GM21717 (cell line): ENCODE measurements at regions not wholly inside any gene's neighbourhood (a gene's known extent, or its start where the extent isn't known, plus 50 kb on each side); places are given as distances from the start of the nearest gene placed in this dataset.
A peak's percentile ranks its signal among the peaks of the same experiment; 100 is the strongest.

Source experiments
- ATAC-seq: cut with Tn5 transposase; IDR thresholded peaks from one replicate; pipeline ENCODE4 v1.9.1; 2021; ENCODE audit warnings: mild to moderate bottlenecking, moderate library complexity; ENCODE audit not compliant: unreplicated experiment

DNA sequence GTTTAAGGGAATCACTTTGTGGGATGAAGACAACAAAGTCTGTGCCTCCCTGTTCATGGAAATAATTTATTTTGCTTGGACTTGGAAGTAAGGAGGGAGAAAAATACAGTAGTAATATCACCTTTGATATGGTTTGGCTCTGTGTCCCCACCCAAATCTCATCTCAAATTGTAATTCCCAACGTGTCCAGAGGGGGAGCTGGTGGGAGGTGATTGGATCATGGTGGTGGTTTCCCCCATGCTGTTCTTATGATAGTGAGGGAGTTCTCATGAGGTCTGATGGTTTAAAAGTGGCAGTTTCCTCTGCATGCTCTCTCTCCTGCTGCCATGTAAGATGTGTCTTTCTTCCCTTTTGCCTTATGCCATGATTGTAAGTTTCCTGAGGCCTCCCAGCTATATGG, 460.7 kb downstream of the NOVA1 start:
- ATAC-seq = no peak

DNA sequence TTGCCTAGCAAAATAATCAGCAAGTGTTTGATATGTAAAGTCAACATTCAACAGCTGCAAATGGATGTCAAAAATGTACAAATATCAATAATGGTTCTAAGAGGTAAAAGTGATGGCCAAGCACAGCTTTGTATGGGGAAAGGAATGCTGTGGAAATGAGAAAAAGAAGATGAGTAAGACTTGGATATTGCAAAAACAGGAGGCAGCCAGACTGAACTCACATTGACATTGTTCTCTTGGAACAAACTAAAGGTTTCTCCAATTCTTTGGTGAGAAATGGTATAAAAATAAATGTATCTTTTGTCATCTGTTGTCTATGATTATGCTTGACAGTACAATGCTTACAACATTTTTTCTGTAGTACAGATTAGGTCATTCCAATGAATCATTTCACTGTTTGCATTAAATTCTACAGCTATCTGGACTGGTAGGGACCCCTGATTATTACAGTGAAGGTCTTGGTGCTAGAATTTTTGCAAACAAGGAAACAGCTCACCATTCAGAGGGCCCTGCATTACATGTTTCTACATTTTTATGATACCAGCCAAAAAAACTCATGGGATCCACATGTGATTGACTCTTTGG, 465.7 kb downstream of the NOVA1 start:
- no peak for ATAC-seq

DNA sequence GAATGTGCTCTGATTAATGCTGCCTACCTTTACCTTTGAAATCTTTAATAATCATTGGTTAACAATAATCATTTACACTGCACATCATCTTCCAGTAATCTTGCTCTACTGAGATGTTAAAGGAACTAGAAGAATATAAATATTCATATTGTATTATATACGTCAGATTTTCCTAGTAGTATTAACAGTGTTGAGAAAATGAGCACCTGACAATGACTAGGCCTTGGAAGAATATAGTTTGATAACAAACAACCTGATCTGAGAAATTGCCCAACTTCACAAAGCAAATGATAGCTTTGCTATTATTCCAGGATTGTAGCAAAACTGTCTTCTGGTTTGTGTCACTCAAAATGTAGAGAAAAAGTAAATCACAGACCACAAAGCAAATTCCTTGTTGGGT, 467.1 kb downstream of the NOVA1 start:
- no peak for ATAC-seq

DNA sequence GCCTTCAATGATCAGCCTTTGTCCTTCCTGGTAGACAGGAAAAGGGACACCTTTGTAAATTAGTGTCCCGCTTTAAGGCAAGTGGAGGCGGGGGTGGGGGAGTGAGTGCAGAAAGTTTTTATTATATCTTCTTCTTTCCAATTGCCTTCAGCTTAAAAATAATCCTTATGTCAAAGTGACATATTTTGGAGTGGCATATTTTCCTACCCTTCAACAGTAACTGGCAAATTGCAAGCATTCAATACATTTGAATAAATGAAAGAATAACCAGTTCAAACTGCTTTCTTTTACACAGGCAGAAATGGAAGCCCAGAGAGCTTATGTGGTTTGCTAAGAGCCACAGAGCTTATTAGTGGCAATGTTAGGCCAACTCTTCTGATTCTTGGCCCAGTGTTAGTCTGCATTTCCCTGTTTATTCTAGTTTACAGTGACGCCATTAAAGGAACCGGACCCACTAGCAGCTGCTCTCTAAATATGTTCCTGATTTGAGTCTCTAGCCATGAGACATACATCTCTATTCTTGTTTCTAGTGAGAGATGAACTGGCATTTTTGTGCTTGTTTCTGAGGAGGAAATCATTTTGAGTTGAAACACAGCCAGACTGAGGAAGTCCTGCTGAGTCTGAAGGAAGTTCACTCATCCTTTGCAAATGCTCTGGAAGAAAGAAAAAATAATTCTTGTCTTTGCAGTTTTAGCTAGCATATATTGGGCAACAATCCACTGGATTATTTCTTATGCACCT, 468.7 kb downstream of the NOVA1 start:
- no peak for ATAC-seq

DNA sequence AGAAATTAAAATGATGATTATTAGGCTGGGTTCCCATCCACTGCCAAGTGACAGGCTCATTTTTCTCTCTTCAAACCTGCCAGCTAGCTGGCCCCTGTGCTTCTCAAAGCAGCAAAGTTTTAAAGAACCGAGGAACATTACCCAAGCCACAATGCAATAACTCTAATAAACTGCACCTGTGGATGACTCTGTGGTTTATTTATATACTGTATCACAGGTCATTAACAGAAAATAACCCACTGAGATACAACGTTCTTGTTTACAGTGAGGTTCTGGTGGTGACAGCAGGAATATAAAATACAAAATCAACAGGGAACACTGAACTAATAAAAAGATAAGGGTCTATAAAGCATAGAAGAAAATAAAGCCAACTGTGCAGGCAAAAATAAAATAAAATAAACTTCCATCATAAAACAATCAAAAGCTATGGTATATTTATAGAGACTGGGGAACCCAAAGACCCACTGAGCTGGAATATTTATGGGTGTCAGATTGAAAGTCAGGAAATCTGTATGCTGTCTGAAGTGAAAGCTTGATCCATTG, 472.9 kb downstream of the NOVA1 start:
- ATAC-seq = no peak

DNA sequence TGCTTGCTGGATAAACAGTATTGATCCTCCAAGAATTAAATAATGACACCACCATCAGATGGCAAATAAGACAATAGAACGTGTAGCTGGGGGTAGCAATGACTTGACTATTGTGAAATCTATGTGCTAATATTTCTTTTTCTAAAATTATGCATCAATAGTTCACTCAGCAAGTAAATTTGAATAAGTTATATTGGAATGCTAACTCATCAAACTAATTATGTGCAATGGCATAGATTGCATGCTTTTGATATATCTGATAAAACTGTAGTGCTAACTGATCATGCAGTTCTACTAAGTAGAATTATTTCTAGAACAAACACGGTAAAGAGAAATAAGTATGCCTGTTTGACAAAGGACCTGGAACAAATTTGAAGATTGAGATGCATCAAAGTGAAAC, 474.4 kb downstream of the NOVA1 start:
- no peak for ATAC-seq

DNA sequence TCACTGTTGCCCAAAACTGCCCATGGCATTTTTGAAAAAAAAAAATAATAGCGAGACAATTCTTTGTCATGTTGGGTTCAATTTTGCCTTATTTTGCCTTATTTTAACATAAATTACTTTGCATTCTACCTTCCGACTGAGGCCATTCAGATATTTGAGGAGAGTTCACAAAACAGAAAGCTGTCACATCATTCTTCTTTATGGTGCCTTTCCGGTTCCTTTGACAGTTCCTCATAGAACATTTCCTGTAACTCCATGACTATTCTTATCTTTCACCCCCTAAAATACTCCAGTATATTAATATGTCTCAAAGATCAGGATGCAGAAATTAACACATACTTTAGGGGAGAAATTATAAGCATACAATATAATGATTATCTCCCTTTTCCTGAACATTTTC, 476.7 kb downstream of the NOVA1 start:
- no peak for ATAC-seq

DNA sequence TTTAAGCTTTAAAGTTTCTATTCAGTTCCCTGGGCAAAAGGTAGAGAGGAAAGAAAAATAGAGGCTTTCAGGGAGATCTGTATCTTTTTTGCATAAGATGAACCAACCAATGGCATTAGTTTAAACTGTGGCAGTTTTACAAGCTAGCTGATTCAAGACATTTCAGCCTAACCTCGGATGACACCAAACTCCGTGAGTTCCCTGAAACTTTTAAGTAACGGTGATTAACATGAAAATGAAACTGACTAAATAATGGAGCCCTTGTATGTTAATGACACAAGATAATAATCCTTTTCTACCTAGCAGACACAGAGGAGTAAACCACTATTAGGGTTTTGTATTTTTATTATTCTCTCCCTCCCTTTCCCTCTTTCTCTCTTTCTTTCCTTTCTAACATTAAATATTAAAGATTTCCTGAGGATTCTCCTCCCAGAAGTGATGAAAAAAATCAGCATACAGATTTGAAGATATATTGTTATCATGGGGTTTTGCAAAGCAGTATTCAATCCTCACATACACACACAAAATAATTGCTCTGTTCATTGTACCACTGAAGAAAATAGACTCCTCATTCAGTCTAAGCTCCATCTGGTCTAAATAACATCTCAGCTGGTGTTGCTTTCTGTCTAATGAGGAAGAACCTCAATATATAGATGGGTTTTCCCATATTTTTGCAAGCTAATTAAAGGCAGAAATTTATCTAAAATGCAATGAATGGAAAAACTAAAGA, 483.8 kb downstream of the NOVA1 start:
- ATAC-seq = no peak

DNA sequence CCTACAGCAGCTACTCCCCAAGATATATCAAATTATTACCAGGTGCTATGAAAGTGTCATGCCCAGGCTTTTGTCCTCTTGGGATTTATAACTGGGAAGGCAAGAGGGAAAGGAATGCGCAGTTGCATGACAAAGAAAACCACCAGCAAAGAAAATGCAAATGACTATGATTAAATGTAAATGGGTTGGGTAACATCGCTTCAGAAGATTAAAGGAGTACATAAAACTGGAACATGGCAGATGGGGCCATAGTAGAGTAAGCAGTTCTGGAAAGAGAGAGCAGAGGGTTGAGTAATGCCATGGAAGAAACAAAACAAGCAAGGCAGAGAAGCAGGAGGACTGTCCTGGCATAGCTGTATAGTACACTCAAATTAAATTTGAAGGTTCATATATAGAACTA, 493.1 kb downstream of the NOVA1 start:
- ATAC-seq = no peak

DNA sequence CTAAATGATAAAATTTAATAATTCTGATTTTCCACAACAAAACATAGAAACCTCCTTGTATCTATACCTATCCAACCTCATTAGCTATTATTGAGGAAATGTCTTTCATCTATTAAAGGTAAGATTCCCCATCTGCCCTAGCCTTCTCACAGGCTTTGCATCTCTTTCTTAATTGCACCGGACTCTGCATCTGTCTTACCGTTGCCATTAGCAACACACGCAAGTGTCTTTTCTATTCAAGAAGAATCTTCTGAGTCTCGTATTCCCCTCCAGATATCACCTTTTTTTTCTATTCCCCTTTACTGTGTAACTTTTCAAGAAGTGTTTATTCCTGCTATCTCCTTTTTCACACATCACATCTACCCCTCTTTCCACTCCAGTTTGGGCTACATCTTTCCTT, 500.0 kb downstream of the NOVA1 start:
- ATAC-seq = no peak

DNA sequence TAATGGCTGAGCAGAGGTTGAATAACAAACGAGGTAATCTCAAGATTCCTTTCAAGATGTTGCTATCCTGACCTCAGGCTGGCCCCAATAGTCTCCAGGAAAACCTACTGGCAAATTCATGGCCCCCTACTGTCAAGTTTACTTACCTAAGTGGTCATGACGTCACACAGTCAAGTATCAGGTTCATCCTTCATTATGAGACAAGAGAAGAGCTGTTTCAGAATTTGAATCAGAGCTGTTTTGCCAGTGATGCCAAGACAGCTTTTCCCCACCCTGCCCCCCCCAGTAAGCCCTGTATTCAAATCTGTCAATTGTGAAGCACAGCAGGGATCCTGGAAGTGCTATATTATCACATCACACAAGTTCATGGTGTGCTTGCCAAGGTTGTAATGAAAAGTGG, 509.6 kb downstream of the NOVA1 start:
- ATAC-seq = no peak

DNA sequence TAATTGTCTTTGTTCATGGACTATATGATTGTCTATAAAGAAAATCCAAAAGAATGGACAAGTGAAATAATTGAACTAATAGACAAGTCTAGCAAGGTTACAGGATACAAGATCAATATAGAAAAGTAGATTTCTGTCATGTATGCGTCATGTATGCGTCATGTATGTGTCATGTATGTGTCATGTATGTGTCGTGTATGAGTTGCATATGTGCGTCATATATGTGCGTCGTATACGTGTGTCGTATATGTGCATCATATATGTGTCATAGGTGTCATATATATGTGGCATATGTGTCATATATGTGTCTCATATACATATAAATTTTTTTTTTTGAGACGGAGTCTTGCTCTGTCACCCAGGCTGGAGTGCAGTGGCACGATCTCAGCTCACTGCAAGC, 516.8 kb downstream of the NOVA1 start:
- ATAC-seq = no peak

DNA sequence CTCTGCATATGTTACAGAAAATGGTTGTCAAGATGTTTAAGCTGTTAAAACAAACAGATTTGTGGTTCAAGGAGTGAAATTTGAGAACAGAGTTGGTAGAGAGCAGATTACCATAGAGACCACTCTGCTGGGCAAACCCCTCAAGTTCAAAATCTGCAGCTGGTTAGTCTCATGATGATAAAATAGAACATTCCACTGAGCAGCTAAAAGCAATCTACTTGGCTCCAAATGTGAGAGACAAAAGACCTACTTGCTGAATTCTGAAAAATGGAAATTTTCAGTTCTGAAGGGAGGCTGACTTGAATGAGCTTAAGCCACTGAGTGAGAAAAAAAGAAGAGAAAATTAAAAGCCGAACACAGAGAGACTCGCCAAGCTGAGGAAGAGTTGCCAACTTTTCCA, 519.3 kb downstream of the NOVA1 start:
- ATAC-seq = no peak

DNA sequence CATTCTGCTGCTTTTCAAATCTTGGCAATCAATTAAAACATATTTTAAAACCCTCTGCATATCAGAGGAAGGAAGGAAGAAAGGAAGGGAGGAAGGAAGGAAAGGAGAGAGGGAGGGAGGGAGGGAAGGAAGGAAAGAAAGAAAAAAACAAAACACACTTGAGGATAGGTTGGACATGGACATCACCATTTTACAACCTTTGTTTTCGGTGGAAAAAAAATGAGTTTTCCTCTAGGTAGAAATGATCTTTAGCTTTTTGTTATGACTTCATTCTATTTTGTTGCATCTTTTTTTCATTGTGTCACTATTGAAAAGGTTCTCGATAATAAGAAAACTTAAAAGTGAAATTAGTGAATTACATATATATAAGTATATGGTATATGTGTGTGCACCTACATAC, 522.9 kb downstream of the NOVA1 start:
- ATAC-seq = no peak

DNA sequence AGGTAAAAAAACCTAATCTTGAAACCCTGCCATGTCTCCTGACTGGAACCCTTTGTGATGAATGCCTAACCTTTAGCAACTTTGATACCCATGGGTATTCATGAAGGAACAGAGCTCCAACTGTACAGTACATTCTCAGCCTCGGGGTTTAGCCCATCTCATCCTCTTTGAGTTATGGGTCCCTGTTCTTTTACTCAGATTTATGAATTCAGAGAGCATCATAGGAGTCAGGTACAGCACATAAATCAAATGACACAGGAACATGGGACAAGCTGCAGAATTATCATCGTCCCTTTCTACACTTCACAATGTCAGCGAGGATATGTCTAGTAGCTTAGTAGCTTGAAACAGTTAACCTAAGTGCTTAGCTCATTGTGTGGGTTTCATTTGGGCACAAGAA, 527.4 kb downstream of the NOVA1 start:
- ATAC-seq = no peak

DNA sequence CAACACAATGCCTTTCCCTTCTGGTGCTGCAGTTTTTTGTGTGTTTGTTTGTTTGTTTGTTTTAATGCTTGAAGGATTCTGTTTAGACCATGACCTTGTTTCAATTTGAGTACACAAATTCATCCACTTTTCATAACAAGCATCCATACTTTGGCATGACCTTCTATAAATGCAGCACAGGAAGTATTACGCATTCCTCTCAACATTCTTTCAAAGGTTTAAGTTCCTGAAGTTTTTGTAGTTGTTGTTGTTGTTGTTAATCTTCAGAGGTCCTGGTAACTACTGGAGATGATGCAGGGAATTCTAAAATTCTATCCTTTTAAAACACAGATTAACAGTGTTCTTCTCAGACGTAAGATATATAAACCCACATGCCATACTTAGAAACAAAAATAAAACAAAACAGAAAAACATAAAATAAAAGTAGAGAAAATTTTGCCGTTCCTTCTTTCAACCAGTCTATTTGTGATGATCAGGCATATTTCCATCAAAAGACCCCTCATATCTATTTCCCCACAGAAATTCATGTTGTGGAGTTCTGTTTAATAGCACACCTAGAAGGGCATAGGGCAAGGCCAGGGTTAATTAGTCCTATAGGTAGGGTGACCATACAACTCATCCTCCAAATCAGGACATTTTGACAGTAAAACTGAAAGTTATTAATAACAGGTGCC, 529.9 kb downstream of the NOVA1 start:
- no peak for ATAC-seq

DNA sequence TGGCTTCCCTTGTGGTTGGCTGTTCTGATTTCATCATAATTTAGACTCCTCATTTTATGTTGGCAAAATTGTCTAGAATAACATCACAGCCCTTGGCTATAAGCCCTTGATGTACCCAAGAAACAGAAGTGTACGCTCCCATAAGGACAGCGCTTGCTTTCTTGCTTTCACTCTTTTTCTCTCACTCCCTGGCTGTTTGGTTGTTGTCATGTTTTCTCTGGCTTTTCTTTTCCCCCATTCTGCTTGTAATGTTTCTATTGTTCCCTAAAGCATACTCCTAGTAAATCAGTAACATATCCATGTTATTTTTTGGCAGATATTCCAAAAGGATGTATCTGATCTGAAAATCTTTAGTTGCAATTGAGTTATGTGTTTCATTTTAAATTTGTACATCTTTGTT, 530.5 kb downstream of the NOVA1 start:
- ATAC-seq = no peak

DNA sequence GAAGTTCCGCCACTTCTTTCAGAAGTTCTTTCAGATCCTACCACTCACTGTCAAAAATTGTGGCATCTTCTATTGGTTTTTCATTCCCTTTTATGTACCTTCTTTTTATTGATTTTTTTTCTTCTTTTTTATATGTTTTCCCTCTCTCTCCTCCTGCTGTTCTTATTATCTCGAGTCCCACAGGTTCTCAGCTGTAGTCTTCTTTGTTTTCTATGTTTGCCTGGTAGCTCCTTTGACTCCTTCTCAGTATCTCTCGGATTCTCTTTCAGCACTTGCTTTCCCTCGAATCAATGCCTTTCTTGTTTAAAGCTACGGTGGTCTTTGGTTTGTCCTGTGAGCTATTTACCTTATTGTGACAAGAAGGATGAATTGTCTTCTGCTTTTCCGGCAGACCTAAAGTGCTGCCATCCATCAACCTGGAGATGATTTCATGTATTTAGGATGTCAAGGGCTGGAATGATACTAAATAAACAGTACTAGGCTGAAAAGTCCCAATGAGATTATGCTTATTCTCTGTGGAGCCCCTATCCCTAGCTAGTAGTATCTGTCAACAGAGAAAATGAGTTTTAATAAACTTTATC, 541.7 kb downstream of the NOVA1 start:
- no peak for ATAC-seq

DNA sequence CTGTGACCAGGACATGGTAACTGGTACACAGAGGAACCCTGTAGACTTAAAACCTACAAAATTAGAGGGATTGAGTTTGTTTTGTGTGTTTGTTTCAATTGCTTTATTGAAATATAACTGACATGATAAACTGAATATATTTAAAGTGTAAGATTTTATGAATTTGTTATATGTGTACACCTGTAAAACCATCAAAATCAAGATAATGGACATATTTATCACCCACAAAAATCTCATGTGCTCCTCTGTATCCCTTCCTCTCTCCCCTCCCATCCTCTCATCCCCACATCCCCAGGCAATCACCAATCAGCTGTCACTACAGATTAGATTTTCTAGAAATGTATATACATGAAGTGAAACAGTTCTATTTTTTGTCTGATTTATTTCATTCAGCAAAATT, 565.5 kb downstream of the NOVA1 start:
- ATAC-seq = no peak

DNA sequence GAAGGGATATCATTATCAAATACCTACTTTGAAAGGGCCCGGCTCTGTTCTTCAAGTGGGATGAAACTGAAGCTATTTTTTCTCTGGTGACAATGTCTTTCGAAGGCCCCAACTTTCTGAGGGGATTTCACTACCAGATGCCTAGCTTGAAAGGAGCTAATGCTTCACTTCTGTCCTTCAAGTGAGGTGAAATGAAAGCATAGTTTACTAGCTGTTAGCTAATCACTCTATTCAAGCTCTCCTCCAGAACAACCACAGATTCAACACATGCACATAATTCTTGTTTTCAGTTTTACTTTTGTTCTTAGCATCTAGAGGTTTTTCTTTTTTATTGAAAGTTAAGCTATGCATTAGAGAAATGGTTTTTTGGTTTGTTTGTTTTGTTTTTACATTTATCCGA, 571.4 kb downstream of the NOVA1 start:
- peak; percentile 74 for ATAC-seq

DNA sequence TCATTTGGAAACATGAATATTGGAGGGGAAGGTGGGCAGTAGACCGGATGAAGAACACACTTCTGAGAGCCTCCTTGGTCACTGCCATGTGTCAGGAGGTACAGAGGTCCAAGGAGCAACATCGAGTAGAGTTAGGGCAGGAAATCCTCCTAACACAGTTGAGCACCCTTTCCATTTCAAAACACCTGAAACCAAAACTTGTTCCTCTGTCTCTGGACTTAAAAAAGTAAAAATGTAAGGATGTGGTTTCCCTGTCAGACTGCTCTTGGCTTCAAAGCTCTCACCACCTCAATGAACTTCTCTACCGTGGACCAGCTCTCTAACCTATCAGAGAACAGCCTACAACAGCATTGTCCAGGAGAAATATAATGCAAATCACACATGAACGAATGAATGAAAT, 573.9 kb downstream of the NOVA1 start:
- no peak for ATAC-seq
